GM12878 (cell line): ENCODE measurements at regions not wholly inside any gene's neighbourhood (a gene's known extent, or its start where the extent isn't known, plus 50 kb on each side); places are given as distances from the start of the nearest gene placed in this dataset.

ENCODE experiments used
- CHD1 ChIP-seq: IDR thresholded peaks from 2 replicates; pipeline ENCODE4 v1.6.1; 2012; ENCODE audit warnings: low read depth, low read length, improper control_type of control experiment
- CTCF ChIP-seq, 3 experiments: IDR thresholded peaks in 2 of 3; conservative IDR thresholded peaks in 1 of 3; 2 replicates each; pipeline ENCODE4 v1.5.1; 2011; ENCODE audit warnings: low read depth in 3 of 3, low read length in 3 of 3, mild to moderate bottlenecking in 3 of 3, control low read depth in 2 of 3, moderate library complexity in 2 of 3, inconsistent platforms in 1 of 3, mixed read lengths in 1 of 3; ENCODE audit not compliant: control insufficient read depth in 2 of 3, insufficient read depth in 1 of 3; ENCODE audit errors: extremely low read depth in 1 of 3
- RAD21 ChIP-seq: IDR thresholded peaks from 2 replicates; pipeline ENCODE4 v1.6.1; 2011; ENCODE audit warnings: mild to moderate bottlenecking, low read depth, low read length, moderate library complexity; ENCODE audit not compliant: insufficient read depth

GRCh38 chr1:59142311-59143132 lies 154.4 kb upstream of the FGGY start:
- TF ChIP-seq RAD21, result no peak
- TF ChIP-seq CTCF (IDR thresholded peaks at IDR 0.05 in 2 of 3, conservative IDR thresholded peaks at IDR 0.05 in 1 of 3; ENCODE audit: control insufficient read depth in 2 of 3, extremely low read depth in 1 of 3, insufficient read depth in 1 of 3, low read depth in 3 of 3, low read length in 3 of 3), result no peak
- TF ChIP-seq CHD1, result no peak
